NT2/D1 (cell line): ENCODE measurements at regions not wholly inside any gene's neighbourhood (a gene's known extent, or its start where the extent isn't known, plus 50 kb on each side); places are given as distances from the start of the nearest gene placed in this dataset.

Experiments used
- DNase-seq: peaks from one replicate; pipeline ENCODE4 v3.0.0-alpha.2; 2011; ENCODE audit warnings: low read depth, low spot score
- H3K27me3 ChIP-seq: 2 replicates; pipeline ENCODE4 v1.6.0; 2011; ENCODE audit warnings: mild to moderate bottlenecking; ENCODE audit not compliant: insufficient read length, insufficient read depth
- H3K36me3 ChIP-seq: 2 replicates; pipeline ENCODE4 v1.6.1; 2011; ENCODE audit warnings: mild to moderate bottlenecking, low read length, mixed read lengths; ENCODE audit not compliant: insufficient read depth, insufficient read length
- H3K4me1 ChIP-seq: 2 replicates; pipeline ENCODE4 v1.5.1; 2011; ENCODE audit not compliant: insufficient read depth, insufficient read length
- H3K4me3 ChIP-seq: 2 replicates; pipeline ENCODE4 v1.5.1; 2011; ENCODE audit warnings: low read depth; ENCODE audit not compliant: insufficient read length
- H3K9ac ChIP-seq: 2 replicates; pipeline ENCODE4 v1.6.0; 2011; ENCODE audit warnings: low read depth; ENCODE audit not compliant: insufficient read length
- H3K9me3 ChIP-seq: 2 replicates; pipeline ENCODE4 v1.5.1; 2011; ENCODE audit warnings: mild to moderate bottlenecking, low read length; ENCODE audit not compliant: insufficient read depth
- SUZ12 ChIP-seq: IDR thresholded peaks from 2 replicates; pipeline ENCODE4 v1.6.1; 2011; ENCODE audit not compliant: insufficient read length, insufficient read depth; ENCODE audit errors: extremely low read depth
- YY1 ChIP-seq: IDR thresholded peaks from 2 replicates; pipeline ENCODE4 v1.6.1; 2011; ENCODE audit not compliant: insufficient read length, insufficient read depth
- ZNF274 ChIP-seq: IDR thresholded peaks from 2 replicates; pipeline ENCODE4 v1.6.1; 2011; ENCODE audit warnings: mild to moderate bottlenecking, low read depth, low read length

GRCh38 chr18:47718646-47719045 lies 211.8 kb downstream of the SMAD2 start:
- Histone ChIP-seq H3K27me3 (no peaks in the 10 kb centered on the region), H3K36me3 (no peaks in the 10 kb centered on the region), H3K4me3 (no peak overlapping the region), H3K9ac (no peak overlapping the region), H3K4me1 (no peaks in the 10 kb centered on the region), H3K9me3 (no peaks in the 10 kb centered on the region)
- TF ChIP-seq YY1 (no peak), SUZ12 (no peak)
- DNase-seq = no peak

GRCh38 chr18:47717257-47717656 lies 213.2 kb downstream of the SMAD2 start:
- H3K4me1 ChIP-seq = no peaks in the 10 kb centered on the region
- H3K4me3 ChIP-seq = no peak overlapping the region
- TF ChIP-seq YY1 (no peak), ZNF274 (no peak), SUZ12 (no peak)
- H3K9me3 ChIP-seq = no peaks in the 10 kb centered on the region
- no peak for DNase-seq
- no peaks in the 10 kb centered on the region for H3K27me3 ChIP-seq
- no peaks in the 10 kb centered on the region for H3K36me3 ChIP-seq
- H3K9ac ChIP-seq = no peak overlapping the region

- no peaks in the 10 kb centered on the region for H3K4me1 ChIP-seq
- no peaks in the 10 kb centered on the region for H3K36me3 ChIP-seq
- TF ChIP-seq SUZ12 = no peak
- TF ChIP-seq YY1 = no peak
- TF ChIP-seq ZNF274 = no peak
- peaks cover under 1% of the 10 kb centered on the region for H3K27me3 ChIP-seq
- H3K9me3 ChIP-seq = no peaks in the 10 kb centered on the region
- no peak overlapping the region for H3K9ac ChIP-seq
- DNase-seq = no peak
- H3K4me3 ChIP-seq = no peak overlapping the region
Measured at GRCh38 chr18:47716632-47717185, 213.8 kb downstream of the SMAD2 start.

GRCh38 chr18:47710451-47710850 lies 220.0 kb downstream of the SMAD2 start:
- Histone ChIP-seq H3K9ac (no peak overlapping the region), H3K9me3 (no peaks in the 10 kb centered on the region), H3K4me1 (no peaks in the 10 kb centered on the region), H3K36me3 (no peaks in the 10 kb centered on the region), H3K27me3 (peaks cover 4% of the 10 kb centered on the region), H3K4me3 (no peak overlapping the region)
- no peak for DNase-seq
- TF ChIP-seq YY1 (no peak), SUZ12 (no peak), ZNF274 (no peak)

GRCh38 chr18:47709556-47709955 lies 220.9 kb downstream of the SMAD2 start:
- Histone ChIP-seq H3K9ac (no peak overlapping the region), H3K4me1 (no peaks in the 10 kb centered on the region), H3K4me3 (no peak overlapping the region), H3K27me3 (peaks cover 4% of the 10 kb centered on the region), H3K9me3 (no peaks in the 10 kb centered on the region), H3K36me3 (no peaks in the 10 kb centered on the region)
- TF ChIP-seq ZNF274 (no peak), SUZ12 (no peak)
- no peak for DNase-seq

- no peak for DNase-seq
- Histone ChIP-seq H3K27me3 (peaks cover 4% of the 10 kb centered on the region), H3K4me1 (no peaks in the 10 kb centered on the region), H3K9ac (no peak overlapping the region), H3K9me3 (no peaks in the 10 kb centered on the region), H3K36me3 (no peaks in the 10 kb centered on the region), H3K4me3 (no peak overlapping the region)
- no peak for TF ChIP-seq YY1
- no peak for TF ChIP-seq SUZ12
Measured at GRCh38 chr18:47708206-47708605, 222.3 kb downstream of the SMAD2 start.

- DNase-seq = no peak
- H3K27me3 ChIP-seq = no peaks in the 10 kb centered on the region
- H3K4me3 ChIP-seq = no peak overlapping the region
- TF ChIP-seq ZNF274 (no peak), YY1 (no peak), SUZ12 (no peak)
- peaks cover 3% of the 10 kb centered on the region for H3K4me1 ChIP-seq
- H3K36me3 ChIP-seq = no peaks in the 10 kb centered on the region
- H3K9ac ChIP-seq = no peak overlapping the region
- no peaks in the 10 kb centered on the region for H3K9me3 ChIP-seq
Measured at GRCh38 chr18:47701134-47701533, 229.3 kb downstream of the SMAD2 start.

GRCh38 chr18:47696870-47697269 lies 233.6 kb downstream of the SMAD2 start:
- Histone ChIP-seq H3K4me1 (peaks cover 3% of the 10 kb centered on the region), H3K36me3 (no peaks in the 10 kb centered on the region), H3K9me3 (no peaks in the 10 kb centered on the region), H3K9ac (no peak overlapping the region), H3K27me3 (no peaks in the 10 kb centered on the region), H3K4me3 (no peak overlapping the region)
- no peak for TF ChIP-seq ZNF274
- no peak for TF ChIP-seq SUZ12
- no peak for TF ChIP-seq YY1
- no peak for DNase-seq
